Hepatocyte (in vitro differentiated cells): ENCODE measurements at regions not wholly inside any gene's neighbourhood (a gene's known extent, or its start where the extent isn't known, plus 50 kb on each side); places are given as distances from the start of the nearest gene placed in this dataset.
A peak's percentile ranks its signal among the peaks of the same experiment; 100 is the strongest.

Source experiments
- DNase-seq: peaks from one replicate; pipeline ENCODE4 v3.0.0-alpha.2; 2016; ENCODE audit warnings: low spot score
- H2AFZ ChIP-seq: fragments of 200-600 bp; sonication (generic); 2 replicates; pipeline ENCODE4 v1.6.0; 2016; ENCODE audit warnings: antibody characterized with exemption, mild to moderate bottlenecking
- H3K27ac ChIP-seq: fragments of 200-600 bp; sonication (generic); 2 replicates; pipeline ENCODE4 v1.5.1; 2016; ENCODE audit warnings: mild to moderate bottlenecking
- H3K27me3 ChIP-seq: fragments of 200-600 bp; sonication (generic); 2 replicates; pipeline ENCODE4 v1.6.1; 2016
- H3K36me3 ChIP-seq: fragments of 200-600 bp; sonication (generic); replicated peaks from 2 replicates; pipeline ENCODE4 v1.5.1; 2016; ENCODE audit warnings: low read depth; ENCODE audit not compliant: insufficient read depth
- H3K4me1 ChIP-seq: fragments of 200-600 bp; sonication (generic); 2 replicates; pipeline ENCODE4 v1.5.1; 2016; ENCODE audit warnings: mild to moderate bottlenecking, moderate library complexity; ENCODE audit not compliant: insufficient read depth
- H3K4me2 ChIP-seq: fragments of 200-600 bp; sonication (generic); 2 replicates; pipeline ENCODE4 v1.6.0; 2016
- H3K4me3 ChIP-seq: fragments of 200-600 bp; sonication (generic); 2 replicates; pipeline ENCODE4 v1.5.1; 2016; ENCODE audit warnings: mild to moderate bottlenecking
- H3K79me2 ChIP-seq: fragments of 200-600 bp; sonication (generic); 2 replicates; pipeline ENCODE4 v1.6.0; 2017; ENCODE audit warnings: mild to moderate bottlenecking
- H3K9me2 ChIP-seq: fragments of 200-600 bp; sonication (generic); replicated peaks from 2 replicates; pipeline ENCODE4 v1.6.0; 2017; ENCODE audit warnings: mild to moderate bottlenecking; ENCODE audit not compliant: insufficient read depth
- H3K9me3 ChIP-seq: fragments of 200-600 bp; sonication (generic); 2 replicates; pipeline ENCODE4 v1.5.1; 2016; ENCODE audit warnings: low read depth, mild to moderate bottlenecking
- H4K20me1 ChIP-seq: fragments of 200-600 bp; sonication (generic); 2 replicates; pipeline ENCODE4 v1.6.0; 2016; ENCODE audit warnings: mild to moderate bottlenecking; ENCODE audit not compliant: insufficient read depth, poor library complexity, severe bottlenecking
- EZH2 ChIP-seq: fragments of 200-600 bp; sonication (generic); IDR thresholded peaks from 2 replicates; pipeline ENCODE4 v1.6.1; 2016; ENCODE audit warnings: antibody characterized with exemption, mild to moderate bottlenecking, borderline replicate concordance
- EZH2phosphoT487 ChIP-seq: fragments of 200-600 bp; sonication (generic); IDR thresholded peaks from one replicate; pipeline ENCODE4 v1.6.1; 2018; ENCODE audit warnings: antibody characterized with exemption, mild to moderate bottlenecking, low read depth, moderate library complexity; ENCODE audit not compliant: unreplicated experiment, severe bottlenecking
- WGBS: methylation state at CpG from one replicate; pipeline ENCODE4 v1.1.6; 2016; ENCODE audit warnings: low lambda C conversion rate; ENCODE audit errors: missing lambda C conversion rate; 5-methylcytosine and 5-hydroxymethylcytosine counted together
- TF ChIP-seq, protein P1 (sequence below): fragments of 200-600 bp; sonication (generic); IDR thresholded peaks from 2 replicates; pipeline ENCODE4 v1.5.1; 2016; ENCODE audit warnings: antibody characterized with exemption, mild to moderate bottlenecking; ENCODE audit not compliant: poor library complexity

DNA sequence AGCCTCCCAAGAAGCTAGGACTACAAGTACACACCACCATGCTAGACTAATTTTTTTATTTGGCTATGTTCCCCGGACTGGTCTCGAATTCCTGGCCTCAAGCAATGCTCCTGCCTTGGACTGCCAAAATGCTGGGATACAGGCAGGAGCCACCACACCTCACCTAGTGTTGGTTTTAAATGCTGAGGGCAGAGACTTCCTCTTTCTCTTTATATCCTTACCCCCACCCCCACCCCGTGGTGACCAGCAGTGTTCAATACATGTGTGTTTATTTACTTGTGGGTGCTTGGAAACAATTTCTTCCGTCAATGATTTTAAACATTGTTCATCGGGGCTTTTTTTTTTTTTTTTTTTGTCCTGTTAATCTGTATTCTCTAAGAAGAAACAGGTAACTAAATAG, 158.9 kb downstream of the ZBTB18 start:
- no peak for DNase-seq
- Histone ChIP-seq H3K4me1 (peaks cover 4% of the 10 kb centered on the region), H3K9me2 (no peaks in the 10 kb centered on the region), H3K27ac (no peak overlapping the region), H3K36me3 (no peaks in the 10 kb centered on the region), H3K4me2 (no peak overlapping the region), H2AFZ (no peak overlapping the region), H3K27me3 (no peaks in the 10 kb centered on the region), H3K79me2 (no peaks in the 10 kb centered on the region), H4K20me1 (no peaks in the 10 kb centered on the region), H3K4me3 (no peak overlapping the region), H3K9me3 (no peaks in the 10 kb centered on the region)
- WGBS, result 76% methylated on average over 5 of the region's 5 CpGs
- no peak for TF ChIP-seq EZH2
- TF ChIP-seq, protein P1, sequence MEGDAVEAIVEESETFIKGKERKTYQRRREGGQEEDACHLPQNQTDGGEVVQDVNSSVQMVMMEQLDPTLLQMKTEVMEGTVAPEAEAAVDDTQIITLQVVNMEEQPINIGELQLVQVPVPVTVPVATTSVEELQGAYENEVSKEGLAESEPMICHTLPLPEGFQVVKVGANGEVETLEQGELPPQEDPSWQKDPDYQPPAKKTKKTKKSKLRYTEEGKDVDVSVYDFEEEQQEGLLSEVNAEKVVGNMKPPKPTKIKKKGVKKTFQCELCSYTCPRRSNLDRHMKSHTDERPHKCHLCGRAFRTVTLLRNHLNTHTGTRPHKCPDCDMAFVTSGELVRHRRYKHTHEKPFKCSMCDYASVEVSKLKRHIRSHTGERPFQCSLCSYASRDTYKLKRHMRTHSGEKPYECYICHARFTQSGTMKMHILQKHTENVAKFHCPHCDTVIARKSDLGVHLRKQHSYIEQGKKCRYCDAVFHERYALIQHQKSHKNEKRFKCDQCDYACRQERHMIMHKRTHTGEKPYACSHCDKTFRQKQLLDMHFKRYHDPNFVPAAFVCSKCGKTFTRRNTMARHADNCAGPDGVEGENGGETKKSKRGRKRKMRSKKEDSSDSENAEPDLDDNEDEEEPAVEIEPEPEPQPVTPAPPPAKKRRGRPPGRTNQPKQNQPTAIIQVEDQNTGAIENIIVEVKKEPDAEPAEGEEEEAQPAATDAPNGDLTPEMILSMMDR, result no peak
- no peak for TF ChIP-seq EZH2phosphoT487

DNA sequence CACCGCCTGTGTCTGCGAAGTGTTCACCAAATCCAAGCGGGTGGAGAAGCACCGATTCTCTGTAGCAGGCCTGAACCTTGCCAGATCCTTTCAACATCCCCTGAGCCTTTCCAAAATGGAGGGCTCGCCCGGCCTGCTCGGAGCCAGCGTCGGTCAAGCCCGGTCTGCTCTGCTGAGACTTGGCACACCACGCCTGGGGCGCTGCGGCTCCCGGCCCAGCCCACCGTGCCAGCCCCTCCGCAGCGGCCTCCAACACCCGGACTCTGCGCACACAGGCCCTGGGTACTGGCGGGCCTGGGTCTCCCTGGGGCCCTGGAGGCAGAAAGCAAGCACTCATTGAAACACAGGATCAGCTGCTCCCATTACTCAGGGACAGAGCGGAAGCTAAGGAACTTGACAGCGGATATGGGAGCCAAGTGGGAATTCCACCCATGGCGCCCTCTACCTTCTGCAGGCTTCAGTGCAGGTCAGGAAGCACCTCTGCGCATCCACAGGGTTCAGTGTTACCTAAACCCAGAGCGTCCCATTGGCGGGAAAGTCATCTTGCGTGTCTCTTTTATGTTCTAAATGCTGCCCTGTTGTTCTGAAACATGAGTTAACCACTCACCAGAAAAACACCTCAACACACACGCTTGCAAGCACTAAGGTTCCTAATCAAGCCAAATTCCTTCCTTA, 159.9 kb downstream of the ZBTB18 start:
- no peak for TF ChIP-seq EZH2
- TF ChIP-seq EZH2phosphoT487, result no peak
- TF ChIP-seq, protein P1, result peak; percentile 32
- Histone ChIP-seq H3K9me2 (no peaks in the 10 kb centered on the region), H2AFZ (no peak overlapping the region), H3K36me3 (no peaks in the 10 kb centered on the region), H3K4me3 (no peak overlapping the region), H3K4me1 (peaks cover 4% of the 10 kb centered on the region), H3K9me3 (no peaks in the 10 kb centered on the region), H3K27ac (no peak overlapping the region), H3K79me2 (no peaks in the 10 kb centered on the region), H3K4me2 (no peak overlapping the region), H3K27me3 (no peaks in the 10 kb centered on the region), H4K20me1 (no peaks in the 10 kb centered on the region)
- 91% methylated on average over 28 of the region's 28 CpGs for WGBS
- DNase-seq, result peak; percentile 16

DNA sequence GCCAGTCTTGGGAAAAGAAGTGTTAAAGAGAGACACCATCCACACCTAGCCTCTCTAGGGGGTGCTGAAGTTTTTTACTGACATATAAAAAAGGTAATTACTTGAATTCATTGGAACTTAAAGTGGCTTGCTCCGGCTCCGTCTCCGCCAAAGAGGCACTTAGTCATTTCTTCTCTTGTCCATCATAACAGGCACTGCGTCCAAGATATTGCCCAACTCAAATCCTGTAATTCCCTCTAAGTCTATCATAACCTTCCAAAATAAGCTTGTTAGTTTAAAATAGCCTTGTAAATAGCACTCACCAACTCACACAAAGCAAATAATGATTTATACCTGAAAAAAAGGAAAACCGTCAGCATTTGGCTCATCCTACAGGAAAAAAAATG, 160.5 kb downstream of the ZBTB18 start:
- Histone ChIP-seq H3K4me1 (peaks cover 4% of the 10 kb centered on the region), H2AFZ (no peak overlapping the region), H4K20me1 (no peaks in the 10 kb centered on the region), H3K9me3 (no peaks in the 10 kb centered on the region), H3K36me3 (no peaks in the 10 kb centered on the region), H3K9me2 (no peaks in the 10 kb centered on the region), H3K4me2 (no peak overlapping the region), H3K27me3 (no peaks in the 10 kb centered on the region), H3K79me2 (no peaks in the 10 kb centered on the region), H3K27ac (no peak overlapping the region), H3K4me3 (no peak overlapping the region)
- 50% methylated on average over 5 of the region's 5 CpGs for WGBS
- DNase-seq, result no peak
- no peak for TF ChIP-seq EZH2
- no peak for TF ChIP-seq EZH2phosphoT487
- TF ChIP-seq, protein P1, result no peak
